Mesodermal cell (in vitro differentiated cells): ENCODE measurements at regions not wholly inside any gene's neighbourhood (a gene's known extent, or its start where the extent isn't known, plus 50 kb on each side); places are given as distances from the start of the nearest gene placed in this dataset.

ENCODE experiments used
- H3K27ac ChIP-seq: 2 replicates; pipeline ENCODE4 v1.7.0; 2013; ENCODE audit warnings: mild to moderate bottlenecking, low read depth, low read length, moderate library complexity; ENCODE audit not compliant: severe bottlenecking
- H3K36me3 ChIP-seq: 2 replicates; pipeline ENCODE4 v1.7.1; 2013; ENCODE audit warnings: mild to moderate bottlenecking, low read length, moderate library complexity; ENCODE audit not compliant: control insufficient read depth, insufficient read depth
- H3K4me1 ChIP-seq: one replicate; pipeline ENCODE4 v1.7.1; 2013; ENCODE audit warnings: mild to moderate bottlenecking, low read length; ENCODE audit not compliant: insufficient read depth, control insufficient read depth, poor library complexity, severe bottlenecking
- H3K4me3 ChIP-seq: 2 replicates; pipeline ENCODE4 v1.7.0; 2013; ENCODE audit warnings: low read length, control low read depth, mild to moderate bottlenecking; ENCODE audit not compliant: insufficient read depth, poor library complexity, severe bottlenecking; ENCODE audit errors: extremely low read depth
- H3K9me3 ChIP-seq: 2 replicates; pipeline ENCODE4 v1.7.1; 2013; ENCODE audit warnings: mild to moderate bottlenecking, low read length, moderate library complexity; ENCODE audit not compliant: control insufficient read depth
- WGBS, 2 experiments: methylation state at CpG; one replicate each; pipeline ENCODE4 v1.1.5; 2013; ENCODE audit warnings: missing lambda C conversion rate in 2 of 2; ENCODE audit not compliant: insufficient coverage in 2 of 2; 5-methylcytosine and 5-hydroxymethylcytosine counted together

DNA sequence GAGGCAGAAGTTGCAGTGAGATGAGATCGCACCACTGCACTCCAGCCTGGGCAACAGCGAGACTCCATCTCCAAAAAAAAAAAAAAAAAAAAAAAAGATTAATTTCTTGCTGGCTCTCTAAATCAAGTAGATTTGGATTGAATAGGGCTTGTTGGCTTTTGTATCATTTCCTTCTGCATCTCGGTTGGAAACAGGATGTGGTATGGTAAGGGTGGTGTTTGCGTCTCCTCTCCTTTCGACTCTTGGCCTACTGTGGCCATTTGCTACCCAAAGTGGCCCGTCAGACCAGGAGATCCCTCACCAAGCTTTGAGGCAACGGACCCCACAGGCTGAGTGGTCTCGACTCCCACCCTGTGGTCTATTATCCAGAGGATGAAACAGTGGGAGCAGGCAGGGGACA lies 168.0 kb upstream of the IRX3 start:
- no peak overlapping the region for H3K27ac ChIP-seq
- no peak overlapping the region for H3K4me3 ChIP-seq
- H3K4me1 ChIP-seq, result no peaks in the 10 kb centered on the region
- H3K36me3 ChIP-seq, result no peaks in the 10 kb centered on the region
- no peaks in the 10 kb centered on the region for H3K9me3 ChIP-seq
- 83 to 94% methylated on average over 3 to 6 of the region's 8 CpGs for WGBS, 2 experiments

DNA sequence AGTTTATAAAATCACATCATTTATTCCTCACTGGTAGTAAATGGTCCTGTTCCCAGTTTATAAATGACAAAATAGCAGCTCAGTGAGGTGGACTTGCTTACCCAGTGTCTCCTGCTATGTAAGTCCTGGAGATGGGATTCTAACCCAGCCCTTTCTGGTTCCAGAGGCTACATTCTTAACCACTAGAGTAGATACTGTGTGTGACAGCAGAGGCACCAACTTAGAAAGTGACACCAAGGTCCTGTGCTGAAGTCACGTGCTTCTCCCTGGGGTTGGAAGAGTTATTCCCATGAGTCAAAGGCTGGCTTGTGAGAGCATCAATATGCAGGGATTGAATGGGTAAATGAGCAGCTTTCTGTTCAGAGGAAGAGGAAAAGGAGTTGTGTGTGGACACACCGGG lies 167.3 kb upstream of the IRX3 start:
- whole genome bisulfite sequencing, 2 experiments, result 100% methylated on average over 2 of the region's 2 CpGs
- Histone ChIP-seq H3K9me3 (no peaks in the 10 kb centered on the region), H3K36me3 (no peaks in the 10 kb centered on the region), H3K27ac (no peak overlapping the region), H3K4me3 (no peak overlapping the region), H3K4me1 (no peaks in the 10 kb centered on the region)

DNA sequence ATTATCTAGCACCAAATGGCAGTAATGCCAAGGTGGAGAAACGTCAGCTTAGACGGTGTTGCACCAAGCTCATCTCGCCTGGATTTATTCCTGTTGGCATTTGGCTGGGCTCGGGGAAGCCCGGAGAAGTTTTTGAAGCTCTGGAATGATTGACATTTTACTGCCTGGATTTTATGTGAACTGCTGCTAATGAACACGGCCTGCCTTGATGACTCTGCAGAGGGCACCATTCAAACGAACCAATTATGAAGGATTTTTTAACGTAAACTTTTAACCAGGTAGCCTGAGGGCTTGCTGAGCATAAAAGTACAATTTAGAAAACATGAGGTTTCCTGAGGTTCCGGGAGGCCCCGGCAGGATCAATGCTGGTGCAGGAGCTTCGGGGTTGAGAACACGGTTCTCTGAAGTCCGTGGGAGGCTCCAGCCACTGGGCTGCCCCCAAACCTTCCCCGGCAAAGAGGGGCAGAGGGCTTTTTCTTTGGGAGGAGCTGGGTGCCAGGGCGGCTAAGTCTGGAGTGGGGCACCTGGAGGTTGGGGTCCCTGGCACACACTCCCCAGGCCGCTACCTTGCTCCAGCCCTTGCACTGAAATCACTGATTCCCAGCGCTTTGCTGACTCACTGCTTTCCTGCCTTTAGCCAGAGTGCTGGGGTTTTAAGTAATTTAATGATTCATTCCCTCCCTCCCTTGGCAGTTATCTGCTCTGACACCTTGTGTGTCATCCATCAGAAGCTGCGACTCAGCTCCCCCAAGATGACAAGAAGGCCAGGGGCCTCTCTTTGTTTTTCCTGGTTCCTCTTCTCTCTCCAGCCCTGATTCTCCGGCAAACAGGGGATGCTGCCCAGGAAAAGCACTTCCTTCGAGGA lies 161.2 kb upstream of the IRX3 start:
- Histone ChIP-seq H3K36me3 (no peaks in the 10 kb centered on the region), H3K4me3 (no peak overlapping the region), H3K9me3 (peaks cover 7% of the 10 kb centered on the region), H3K4me1 (peaks cover 13% of the 10 kb centered on the region), H3K27ac (peak overlapping the region; percentile 58)
- 83 to 84% methylated on average over 14 to 16 of the region's 20 CpGs for WGBS, 2 experiments

DNA sequence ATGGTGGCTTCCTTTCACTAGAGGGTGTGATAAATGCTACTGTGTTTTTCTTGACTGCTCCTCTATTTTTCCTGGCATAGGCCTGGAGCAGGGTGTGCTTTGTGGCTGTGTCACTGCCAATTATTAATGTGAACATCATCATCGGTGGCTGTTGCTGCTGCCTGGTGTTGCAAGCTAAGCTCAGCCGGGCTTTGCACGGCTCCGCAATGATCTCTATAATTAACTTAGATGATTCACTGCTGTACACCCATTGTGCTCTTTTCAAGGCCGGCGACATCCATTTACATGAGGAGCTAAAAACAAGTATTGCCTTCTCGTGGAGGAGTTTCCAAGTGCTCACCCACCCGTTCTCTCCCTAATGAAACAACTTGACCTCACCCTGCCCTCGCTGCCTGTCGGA lies 160.1 kb upstream of the IRX3 start:
- Histone ChIP-seq H3K9me3 (peaks cover 7% of the 10 kb centered on the region), H3K4me1 (peaks cover 13% of the 10 kb centered on the region), H3K27ac (no peak overlapping the region), H3K4me3 (no peak overlapping the region), H3K36me3 (no peaks in the 10 kb centered on the region)
- 90 to 92% methylated on average over 8 to 10 of the region's 10 CpGs for WGBS, 2 experiments

DNA sequence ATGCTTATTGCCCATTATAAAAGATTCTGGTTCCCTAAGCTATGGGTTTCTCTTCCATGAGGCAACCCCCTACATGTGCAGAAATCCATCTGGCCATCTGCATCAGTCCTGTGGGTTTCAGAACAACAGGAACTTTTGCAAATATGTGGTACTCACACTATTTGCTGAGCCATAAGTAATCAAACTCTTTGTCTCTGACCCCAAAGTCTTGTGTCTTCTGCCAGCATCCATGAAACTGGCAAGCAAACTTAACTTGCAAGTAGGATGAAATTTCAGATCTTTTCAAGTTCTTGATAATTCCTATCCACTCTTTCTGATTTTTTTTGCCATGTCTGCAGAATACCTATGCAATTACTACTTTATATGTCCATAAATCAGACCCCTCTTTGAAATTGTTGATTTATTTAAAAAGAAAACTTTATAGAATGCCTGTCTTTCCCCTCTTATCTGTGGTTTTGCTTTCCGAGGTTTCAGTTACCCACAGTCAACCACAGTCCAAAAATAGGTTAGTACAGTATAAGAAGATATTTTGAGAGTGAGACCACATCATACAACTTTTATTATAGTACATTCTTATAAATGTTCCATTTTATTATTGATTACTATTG lies 158.4 kb upstream of the IRX3 start:
- H3K4me3 ChIP-seq, result no peak overlapping the region
- no CpG with 5 or more reads among the region's 1 CpG for WGBS, 2 experiments
- peaks cover 13% of the 10 kb centered on the region for H3K4me1 ChIP-seq
- peaks cover 7% of the 10 kb centered on the region for H3K9me3 ChIP-seq
- H3K27ac ChIP-seq, result no peak overlapping the region
- no peaks in the 10 kb centered on the region for H3K36me3 ChIP-seq

DNA sequence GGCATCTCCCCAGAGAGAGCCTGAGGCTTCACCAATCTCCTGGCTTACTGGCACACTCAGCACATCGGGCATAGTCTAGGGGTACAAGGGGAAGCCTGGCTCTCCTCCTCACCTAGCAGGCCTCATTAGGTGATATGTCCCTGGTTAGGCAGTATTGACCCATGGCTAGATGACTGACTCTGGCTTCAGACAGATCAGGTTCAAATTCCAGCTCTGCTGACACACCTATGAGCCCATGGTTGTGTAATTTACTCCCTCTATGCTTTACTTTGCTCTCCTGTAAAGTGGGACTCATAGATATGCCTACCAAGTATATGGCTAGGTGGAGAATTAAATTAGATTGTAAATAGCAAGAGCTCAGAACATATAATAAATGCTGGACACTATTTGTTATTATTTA lies 157.3 kb upstream of the IRX3 start:
- H3K4me3 ChIP-seq, result no peak overlapping the region
- H3K27ac ChIP-seq, result no peak overlapping the region
- H3K9me3 ChIP-seq, result peaks cover 7% of the 10 kb centered on the region
- H3K4me1 ChIP-seq, result peaks cover 13% of the 10 kb centered on the region
- WGBS, 2 experiments, result 100% methylated on average over 1 of the region's 1 CpG; no CpG with 5 or more reads in 1 of the 2 experiments
- H3K36me3 ChIP-seq, result no peaks in the 10 kb centered on the region

DNA sequence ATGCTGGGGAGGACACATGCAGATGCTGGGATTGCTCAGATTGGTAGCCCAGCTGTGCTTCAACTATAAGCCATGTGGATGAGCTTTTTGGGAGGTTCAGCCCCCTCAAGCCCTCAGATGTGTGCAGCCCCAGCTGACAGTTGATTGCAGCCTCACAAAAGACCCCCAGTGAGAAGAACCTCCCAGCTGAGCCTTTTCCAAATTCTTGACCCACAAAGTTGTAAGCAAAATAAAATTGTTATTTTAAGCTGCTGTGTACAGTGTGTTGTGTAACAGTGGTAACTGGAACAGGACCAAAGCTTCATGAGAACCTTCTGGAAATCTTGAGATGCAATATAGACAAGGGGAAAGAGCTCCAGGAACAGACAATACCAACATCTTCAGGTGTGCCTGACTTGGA lies 156.8 kb upstream of the IRX3 start:
- H3K9me3 ChIP-seq, result peaks cover 7% of the 10 kb centered on the region
- H3K4me1 ChIP-seq, result peaks cover 12% of the 10 kb centered on the region
- H3K27ac ChIP-seq, result no peak overlapping the region
- no peak overlapping the region for H3K4me3 ChIP-seq
- no peaks in the 10 kb centered on the region for H3K36me3 ChIP-seq

DNA sequence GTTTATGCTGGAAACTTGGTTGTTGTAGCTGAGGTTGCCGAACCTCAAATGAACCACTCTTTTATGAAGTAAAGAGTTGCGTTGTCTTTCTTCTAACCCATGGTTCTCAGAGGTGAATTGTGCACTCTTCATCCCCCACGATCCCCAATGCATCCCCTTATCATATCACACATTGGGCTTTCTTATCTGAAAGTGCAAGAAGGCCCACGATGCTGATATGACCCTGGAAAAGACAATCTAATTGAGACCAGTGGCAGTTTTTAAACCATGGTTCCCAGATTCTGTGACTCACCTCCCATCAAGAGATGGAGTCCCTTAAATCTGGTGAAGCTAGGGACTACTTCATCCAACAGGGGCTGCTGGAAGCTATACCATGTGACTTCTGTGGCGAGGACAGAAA lies 156.3 kb upstream of the IRX3 start:
- peaks cover 7% of the 10 kb centered on the region for H3K4me1 ChIP-seq
- H3K4me3 ChIP-seq, result no peak overlapping the region
- H3K27ac ChIP-seq, result no peak overlapping the region
- 84 to 93% methylated on average over 3 of the region's 5 CpGs for WGBS, 2 experiments
- H3K36me3 ChIP-seq, result no peaks in the 10 kb centered on the region
- H3K9me3 ChIP-seq, result peaks cover 7% of the 10 kb centered on the region

DNA sequence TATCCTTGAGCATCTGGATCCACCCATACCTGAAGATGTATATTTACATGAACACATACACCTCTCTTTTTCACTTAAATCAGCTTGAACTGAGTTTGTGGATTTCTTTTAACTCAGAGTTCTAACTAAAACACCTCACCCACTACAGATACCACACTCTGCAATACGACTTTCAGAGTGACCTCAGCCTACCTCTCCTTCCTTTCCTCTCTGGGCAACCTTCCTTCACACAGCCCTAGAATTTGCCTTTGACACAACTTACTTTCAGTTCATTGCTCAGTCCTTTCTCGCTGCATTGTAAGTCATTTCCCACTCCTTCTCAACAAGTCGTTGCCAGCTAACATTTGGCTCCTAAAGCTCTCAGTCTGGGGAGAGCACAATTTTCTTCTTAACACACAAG lies 151.9 kb upstream of the IRX3 start:
- 84 to 90% methylated on average over 2 to 3 of the region's 3 CpGs for WGBS, 2 experiments
- no peaks in the 10 kb centered on the region for H3K9me3 ChIP-seq

DNA sequence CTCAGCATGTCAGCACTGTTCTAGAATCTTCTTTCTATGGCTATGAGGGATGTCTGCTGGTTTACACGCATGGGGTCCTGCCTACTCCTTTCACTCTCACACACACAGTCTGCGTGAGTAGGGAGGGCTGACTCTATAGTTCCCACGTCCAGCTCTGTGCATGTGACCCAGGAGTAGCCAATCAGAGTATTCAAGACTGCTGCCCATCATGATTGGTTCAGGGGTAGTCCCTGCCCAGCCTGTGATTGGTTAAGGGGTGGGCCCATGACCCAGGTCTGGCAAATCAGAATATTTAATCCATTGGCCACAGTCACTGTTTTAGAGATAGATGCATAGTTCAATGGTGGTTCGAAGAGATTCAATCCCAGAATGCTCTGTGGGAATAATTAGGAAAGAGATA lies 151.3 kb upstream of the IRX3 start:
- Histone ChIP-seq H3K9me3 (no peaks in the 10 kb centered on the region), H3K36me3 (no peaks in the 10 kb centered on the region), H3K27ac (no peak overlapping the region), H3K4me1 (no peaks in the 10 kb centered on the region), H3K4me3 (no peak overlapping the region)
- 86 to 100% methylated on average over 2 of the region's 4 CpGs for WGBS, 2 experiments

More for the DNA sequence above, 151.9 kb upstream of the IRX3 start:
- Histone ChIP-seq H3K36me3 (no peaks in the 10 kb centered on the region), H3K27ac (no peak overlapping the region), H3K4me3 (no peak overlapping the region), H3K4me1 (no peaks in the 10 kb centered on the region)

DNA sequence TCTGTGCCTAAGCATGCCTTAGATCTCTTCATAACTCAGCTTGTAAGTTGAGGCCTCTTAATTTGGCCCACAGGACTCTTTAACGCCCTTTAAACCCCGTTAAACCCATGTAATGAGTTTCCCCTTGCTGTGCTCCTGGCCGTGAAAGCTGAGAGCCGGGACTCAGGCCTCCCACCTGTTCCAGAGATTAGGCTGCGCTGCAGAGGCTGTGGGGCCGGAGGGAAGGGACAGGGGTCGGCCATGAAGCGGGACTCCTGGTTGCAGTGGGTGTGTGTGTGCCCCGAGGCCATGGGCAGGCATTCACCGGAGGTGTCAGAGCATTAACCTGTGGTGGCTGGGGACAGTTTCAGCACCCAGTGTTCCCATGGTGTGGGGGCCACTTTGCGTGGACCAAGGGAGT lies 150.8 kb upstream of the IRX3 start:
- Histone ChIP-seq H3K4me1 (peaks cover under 1% of the 10 kb centered on the region), H3K4me3 (no peak overlapping the region), H3K9me3 (no peaks in the 10 kb centered on the region), H3K36me3 (no peaks in the 10 kb centered on the region), H3K27ac (no peak overlapping the region)
- WGBS, 2 experiments, result 93 to 96% methylated on average over 10 to 11 of the region's 11 CpGs
